ENCODE measurements at regions not wholly inside any gene's neighbourhood (a gene's known extent, or its start where the extent isn't known, plus 50 kb on each side); places are given as distances from the start of the nearest gene placed in this dataset.

DNA sequence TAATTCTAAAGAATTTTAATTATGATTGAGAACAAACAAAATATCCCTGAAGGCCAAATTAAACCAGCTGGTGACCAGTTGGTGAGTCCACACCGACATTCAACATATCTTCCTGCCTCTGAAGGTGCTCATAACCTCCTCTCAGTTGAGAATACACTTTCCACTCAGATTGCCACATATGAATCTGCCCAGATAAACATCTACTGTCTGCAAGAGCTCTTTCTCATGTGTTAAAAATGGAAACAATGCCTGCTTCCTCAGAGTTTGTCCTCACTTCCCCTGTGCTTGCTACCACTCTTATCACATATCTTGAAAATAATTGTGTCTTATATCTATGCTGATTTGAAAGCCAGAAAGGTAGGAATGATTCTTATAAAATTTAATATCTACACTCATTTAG is 177.7 kb upstream of the GULP1 start:
- ATAC-seq (no peak), DNase-seq (no peak)
- no peak overlapping the region for H3K4me3 ChIP-seq (ENCODE audit: low read length)
- WGBS, result 33% methylated on average over 1 of the region's 1 CpG
- H3K4me1 ChIP-seq (ENCODE audit: control insufficient read depth, insufficient read depth, low read length), result no peaks in the 10 kb centered on the region
- no peaks in the 10 kb centered on the region for H3K27me3 ChIP-seq (ENCODE audit: control insufficient read depth, insufficient read depth)
- no peak overlapping the region for H3K27ac ChIP-seq (ENCODE audit: low read length)
- intact Hi-C loops (cut with DNase I), result no loop called here
- H3K9me3 ChIP-seq (ENCODE audit: control insufficient read depth, low read length), result no peaks in the 10 kb centered on the region

DNA sequence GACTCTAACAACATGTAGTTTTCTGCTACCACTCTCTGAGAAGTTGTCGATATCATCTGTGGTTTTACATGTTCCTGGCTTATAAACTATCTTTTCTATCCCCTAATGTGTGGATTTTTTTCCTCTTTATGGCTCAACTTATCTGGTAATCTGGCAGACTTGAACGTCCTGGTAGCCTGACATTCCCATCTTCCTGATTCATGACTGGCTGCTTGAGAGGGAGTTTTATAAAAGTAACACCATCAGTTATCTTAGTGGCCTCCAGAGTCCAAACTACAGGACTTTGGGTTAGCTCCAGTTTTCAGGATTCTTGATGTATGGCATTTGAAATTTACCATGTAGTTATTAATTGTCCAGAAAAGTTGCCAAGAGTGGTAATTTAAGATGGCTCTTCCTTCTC is 174.0 kb upstream of the GULP1 start:
- WGBS, result 31% methylated on average over 2 of the region's 2 CpGs
- DNase-seq (no peak), ATAC-seq (no peak)
- Histone ChIP-seq H3K27ac (ENCODE audit: low read length) (no peak overlapping the region), H3K27me3 (ENCODE audit: control insufficient read depth, insufficient read depth) (no peaks in the 10 kb centered on the region), H3K4me1 (ENCODE audit: control insufficient read depth, insufficient read depth, low read length) (no peaks in the 10 kb centered on the region), H3K9me3 (ENCODE audit: control insufficient read depth, low read length) (no peaks in the 10 kb centered on the region), H3K4me3 (ENCODE audit: low read length) (no peak overlapping the region)
- intact Hi-C loops (cut with DNase I), result no loop called here

GRCh38 chr2:188118431-188118830 is 173.2 kb upstream of the GULP1 start:
- WGBS, result 13% methylated on average over 1 of the region's 1 CpG
- ATAC-seq (no peak), DNase-seq (no peak)
- H3K4me3 ChIP-seq (ENCODE audit: low read length), result no peak overlapping the region
- no peaks in the 10 kb centered on the region for H3K27me3 ChIP-seq (ENCODE audit: control insufficient read depth, insufficient read depth)
- no peaks in the 10 kb centered on the region for H3K9me3 ChIP-seq (ENCODE audit: control insufficient read depth, low read length)
- no peaks in the 10 kb centered on the region for H3K4me1 ChIP-seq (ENCODE audit: control insufficient read depth, insufficient read depth, low read length)
- intact Hi-C loops (cut with DNase I), result no loop called here
- H3K27ac ChIP-seq (ENCODE audit: low read length), result no peak overlapping the region

GRCh38 chr2:188119112-188119838 is 172.4 kb upstream of the GULP1 start:
- 73% methylated on average over 5 of the region's 5 CpGs for WGBS
- no peaks in the 10 kb centered on the region for H3K27me3 ChIP-seq (ENCODE audit: control insufficient read depth, insufficient read depth)
- H3K27ac ChIP-seq (ENCODE audit: low read length), result no peak overlapping the region
- intact Hi-C loops (cut with DNase I), result no loop called here
- H3K4me1 ChIP-seq (ENCODE audit: control insufficient read depth, insufficient read depth, low read length), result no peaks in the 10 kb centered on the region
- H3K9me3 ChIP-seq (ENCODE audit: control insufficient read depth, low read length), result no peaks in the 10 kb centered on the region
- no peak overlapping the region for H3K4me3 ChIP-seq (ENCODE audit: low read length)
- ATAC-seq, result no peak
- no peak for DNase-seq

- intact Hi-C loops (cut with DNase I), result no loop called here
- ATAC-seq (no peak), DNase-seq (no peak)
- no peaks in the 10 kb centered on the region for H3K27me3 ChIP-seq (ENCODE audit: control insufficient read depth, insufficient read depth)
- H3K4me1 ChIP-seq (ENCODE audit: control insufficient read depth, insufficient read depth, low read length), result no peaks in the 10 kb centered on the region
- no peak overlapping the region for H3K27ac ChIP-seq (ENCODE audit: low read length)
- H3K4me3 ChIP-seq (ENCODE audit: low read length), result no peak overlapping the region
- H3K9me3 ChIP-seq (ENCODE audit: control insufficient read depth, low read length), result no peaks in the 10 kb centered on the region
Measured at GRCh38 chr2:188122985-188123384, 168.7 kb upstream of the GULP1 start.

- H3K9me3 ChIP-seq (ENCODE audit: control insufficient read depth, low read length), result no peaks in the 10 kb centered on the region
- no peak for DNase-seq
- H3K4me1 ChIP-seq (ENCODE audit: control insufficient read depth, insufficient read depth, low read length), result no peaks in the 10 kb centered on the region
- H3K4me3 ChIP-seq (ENCODE audit: low read length), result no peak overlapping the region
- ATAC-seq, result no peak
- no peak overlapping the region for H3K27ac ChIP-seq (ENCODE audit: low read length)
- intact Hi-C loops (cut with DNase I), result no loop called here
- WGBS, result 89% methylated on average over 4 of the region's 4 CpGs
- no peaks in the 10 kb centered on the region for H3K27me3 ChIP-seq (ENCODE audit: control insufficient read depth, insufficient read depth)
Measured at GRCh38 chr2:188129677-188130076, 162.0 kb upstream of the GULP1 start.

DNA sequence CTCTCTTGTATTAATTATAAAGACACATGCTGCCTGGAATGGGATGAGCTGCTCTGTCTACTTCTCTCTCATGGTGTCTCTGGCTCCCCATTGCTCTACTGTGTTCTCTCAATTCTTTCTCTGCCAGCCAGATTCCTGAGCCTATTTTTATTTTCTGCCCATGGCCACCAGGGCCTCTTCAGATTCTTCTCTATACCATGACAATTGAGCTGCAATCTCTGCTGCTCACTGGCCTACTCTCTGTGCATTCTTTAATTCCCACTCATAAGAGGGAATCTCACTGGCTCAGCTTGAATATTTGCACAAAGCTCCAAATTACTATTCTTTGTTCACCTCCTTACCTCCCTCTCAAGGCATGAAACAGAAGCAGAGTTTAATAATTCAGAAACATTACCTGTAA is 161.4 kb upstream of the GULP1 start:
- Histone ChIP-seq H3K27me3 (ENCODE audit: control insufficient read depth, insufficient read depth) (no peaks in the 10 kb centered on the region), H3K4me1 (ENCODE audit: control insufficient read depth, insufficient read depth, low read length) (no peaks in the 10 kb centered on the region), H3K27ac (ENCODE audit: low read length) (no peak overlapping the region), H3K9me3 (ENCODE audit: control insufficient read depth, low read length) (no peaks in the 10 kb centered on the region), H3K4me3 (ENCODE audit: low read length) (no peak overlapping the region)
- ATAC-seq, result no peak
- intact Hi-C loops (cut with DNase I), result no loop called here
- DNase-seq, result no peak

GRCh38 chr2:188131281-188131680 is 160.4 kb upstream of the GULP1 start:
- Histone ChIP-seq H3K27ac (ENCODE audit: low read length) (no peak overlapping the region), H3K9me3 (ENCODE audit: control insufficient read depth, low read length) (no peaks in the 10 kb centered on the region), H3K4me3 (ENCODE audit: low read length) (no peak overlapping the region), H3K4me1 (ENCODE audit: control insufficient read depth, insufficient read depth, low read length) (no peaks in the 10 kb centered on the region), H3K27me3 (ENCODE audit: control insufficient read depth, insufficient read depth) (no peaks in the 10 kb centered on the region)
- intact Hi-C loops (cut with DNase I), result no loop called here
- ATAC-seq (no peak), DNase-seq (no peak)
- WGBS, result 83% methylated on average over 1 of the region's 1 CpG

DNA sequence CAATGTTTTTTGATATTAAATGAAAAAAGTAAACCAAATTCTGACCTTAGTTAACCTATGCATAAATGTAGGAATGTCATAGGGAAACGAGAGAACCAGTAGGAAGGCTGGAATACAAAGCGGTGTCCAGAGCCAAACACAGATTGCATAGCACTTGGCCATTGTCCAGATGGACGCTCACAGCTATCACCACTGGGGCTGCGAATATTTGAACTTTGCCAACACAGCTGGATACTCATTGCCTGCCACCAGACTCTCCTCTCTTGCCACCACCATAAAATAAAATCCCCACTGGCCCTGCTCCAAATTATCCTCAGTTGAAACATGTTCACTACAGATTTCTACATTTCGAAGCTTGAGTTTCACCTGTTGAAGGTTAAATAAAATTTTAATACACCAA is 159.3 kb upstream of the GULP1 start:
- intact Hi-C loops (cut with DNase I), result no loop called here
- Histone ChIP-seq H3K27me3 (ENCODE audit: control insufficient read depth, insufficient read depth) (no peaks in the 10 kb centered on the region), H3K4me1 (ENCODE audit: control insufficient read depth, insufficient read depth, low read length) (no peaks in the 10 kb centered on the region), H3K9me3 (ENCODE audit: control insufficient read depth, low read length) (no peaks in the 10 kb centered on the region), H3K4me3 (ENCODE audit: low read length) (no peak overlapping the region), H3K27ac (ENCODE audit: low read length) (no peak overlapping the region)
- peak; percentile 59 to 83 (median 70) for DNase-seq
- ATAC-seq, result peak; percentile 81 to 94
- WGBS, result 26% methylated on average over 5 of the region's 5 CpGs

GRCh38 chr2:188134241-188134640 is 157.4 kb upstream of the GULP1 start:
- intact Hi-C loops (cut with DNase I), result no loop called here

GRCh38 chr2:188138313-188138712 is 153.4 kb upstream of the GULP1 start:
- no peaks in the 10 kb centered on the region for H3K4me1 ChIP-seq (ENCODE audit: control insufficient read depth, insufficient read depth, low read length)
- no peak overlapping the region for H3K4me3 ChIP-seq (ENCODE audit: low read length)
- DNase-seq (no peak), ATAC-seq (no peak)
- H3K27ac ChIP-seq (ENCODE audit: low read length), result no peak overlapping the region
- no peaks in the 10 kb centered on the region for H3K27me3 ChIP-seq (ENCODE audit: control insufficient read depth, insufficient read depth)
- intact Hi-C loops (cut with DNase I), result no loop called here
- no peaks in the 10 kb centered on the region for H3K9me3 ChIP-seq (ENCODE audit: control insufficient read depth, low read length)

More at GRCh38 chr2:188134241-188134640, 157.4 kb upstream of the GULP1 start:
- ATAC-seq (no peak), DNase-seq (no peak)
- no peak overlapping the region for H3K27ac ChIP-seq (ENCODE audit: low read length)
- H3K9me3 ChIP-seq (ENCODE audit: control insufficient read depth, low read length), result no peaks in the 10 kb centered on the region
- no peaks in the 10 kb centered on the region for H3K4me1 ChIP-seq (ENCODE audit: control insufficient read depth, insufficient read depth, low read length)
- H3K4me3 ChIP-seq (ENCODE audit: low read length), result no peak overlapping the region
- 22% methylated on average over 1 of the region's 1 CpG for WGBS
- H3K27me3 ChIP-seq (ENCODE audit: control insufficient read depth, insufficient read depth), result no peaks in the 10 kb centered on the region

GRCh38 chr2:188142088-188142487 is 149.6 kb upstream of the GULP1 start:
- Histone ChIP-seq H3K9me3 (ENCODE audit: control insufficient read depth, low read length) (no peaks in the 10 kb centered on the region), H3K4me3 (ENCODE audit: low read length) (no peak overlapping the region), H3K4me1 (ENCODE audit: control insufficient read depth, insufficient read depth, low read length) (no peaks in the 10 kb centered on the region), H3K27me3 (ENCODE audit: control insufficient read depth, insufficient read depth) (no peaks in the 10 kb centered on the region), H3K27ac (ENCODE audit: low read length) (no peak overlapping the region)
- DNase-seq (no peak), ATAC-seq (no peak)
- intact Hi-C loops (cut with DNase I), result no loop called here

Measured in right cardiac atrium (tissue), 5 donors.